ENCODE measurements at regions not wholly inside any gene's neighbourhood (a gene's known extent, or its start where the extent isn't known, plus 50 kb on each side); places are given as distances from the start of the nearest gene placed in this dataset.
A peak's percentile ranks its signal among the peaks of the same experiment; 100 is the strongest.

DNA sequence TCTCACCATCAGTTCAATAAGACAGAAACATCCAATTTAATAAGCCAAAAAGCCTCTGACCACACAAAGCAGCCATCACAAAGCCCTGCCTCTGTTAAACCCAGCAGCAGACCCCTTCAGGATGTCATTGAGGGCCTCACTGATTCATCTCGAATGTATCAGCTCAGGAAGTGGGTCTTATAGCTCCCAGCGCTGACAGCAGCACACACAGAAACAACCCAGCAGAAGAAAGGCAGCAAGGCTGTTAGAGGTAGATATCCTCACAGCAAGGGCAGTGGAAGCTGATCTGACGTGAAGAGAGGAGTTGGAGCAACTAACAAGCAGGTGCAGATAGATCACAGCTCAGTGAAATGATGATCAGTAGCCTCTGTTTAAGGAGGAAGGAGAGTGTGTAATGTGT is 86.2 kb upstream of the NCAM1 start:
- H3K27ac ChIP-seq (ENCODE audit: low read depth, low read length) = no peak overlapping the region

DNA sequence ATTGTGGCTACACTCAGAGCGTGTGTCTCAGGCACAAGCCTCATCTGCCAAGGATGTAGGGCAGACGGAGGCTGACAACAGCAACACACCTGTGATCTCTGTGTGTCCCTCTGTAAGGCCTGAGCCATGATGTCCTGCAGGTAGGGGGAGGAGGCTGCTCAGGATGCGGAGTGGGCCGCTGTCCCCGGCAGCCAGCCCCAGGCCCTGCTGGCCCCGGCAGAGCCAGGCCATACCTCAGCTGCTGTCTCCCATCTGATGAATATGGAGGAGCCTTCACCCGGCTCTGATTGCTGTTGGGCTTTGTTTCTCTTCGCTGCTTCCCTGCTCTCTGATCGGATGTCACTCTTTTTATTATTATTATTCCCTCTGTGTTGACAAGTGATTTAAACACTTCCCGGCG is 83.6 kb upstream of the NCAM1 start:
- no peak overlapping the region for H3K4me3 ChIP-seq (ENCODE audit: low read depth, low read length)
- no peaks in the 10 kb centered on the region for H3K27me3 ChIP-seq (ENCODE audit: control insufficient read depth, insufficient read depth, low read length)
- no peak overlapping the region for H3K9ac ChIP-seq (ENCODE audit: low read depth, low read length)
- peaks cover 5% of the 10 kb centered on the region for H3K4me1 ChIP-seq (ENCODE audit: control insufficient read depth, insufficient read depth, low read length)
- no peaks in the 10 kb centered on the region for H3K9me3 ChIP-seq (ENCODE audit: control insufficient read depth, insufficient read depth, low read length)
- H3K36me3 ChIP-seq (ENCODE audit: control insufficient read depth, insufficient read depth, low read length) = no peaks in the 10 kb centered on the region
- H3K27ac ChIP-seq (ENCODE audit: low read depth, low read length) = no peak overlapping the region

More for the DNA sequence above, 86.2 kb upstream of the NCAM1 start:
- Histone ChIP-seq H3K4me1 (ENCODE audit: control insufficient read depth, insufficient read depth, low read length) (peaks cover 5% of the 10 kb centered on the region), H3K27me3 (ENCODE audit: control insufficient read depth, insufficient read depth, low read length) (no peaks in the 10 kb centered on the region), H3K9ac (ENCODE audit: low read depth, low read length) (no peak overlapping the region), H3K9me3 (ENCODE audit: control insufficient read depth, insufficient read depth, low read length) (no peaks in the 10 kb centered on the region), H3K36me3 (ENCODE audit: control insufficient read depth, insufficient read depth, low read length) (no peaks in the 10 kb centered on the region), H3K4me3 (ENCODE audit: low read depth, low read length) (no peak overlapping the region)

GRCh38 chr11:112878033-112878601 is 83.1 kb upstream of the NCAM1 start:
- Histone ChIP-seq H3K4me1 (ENCODE audit: control insufficient read depth, insufficient read depth, low read length) (peaks cover 5% of the 10 kb centered on the region), H3K27ac (ENCODE audit: low read depth, low read length) (no peak overlapping the region), H3K36me3 (ENCODE audit: control insufficient read depth, insufficient read depth, low read length) (no peaks in the 10 kb centered on the region), H3K9ac (ENCODE audit: low read depth, low read length) (no peak overlapping the region), H3K4me3 (ENCODE audit: low read depth, low read length) (no peak overlapping the region), H3K27me3 (ENCODE audit: control insufficient read depth, insufficient read depth, low read length) (no peaks in the 10 kb centered on the region), H3K9me3 (ENCODE audit: control insufficient read depth, insufficient read depth, low read length) (no peaks in the 10 kb centered on the region)

DNA sequence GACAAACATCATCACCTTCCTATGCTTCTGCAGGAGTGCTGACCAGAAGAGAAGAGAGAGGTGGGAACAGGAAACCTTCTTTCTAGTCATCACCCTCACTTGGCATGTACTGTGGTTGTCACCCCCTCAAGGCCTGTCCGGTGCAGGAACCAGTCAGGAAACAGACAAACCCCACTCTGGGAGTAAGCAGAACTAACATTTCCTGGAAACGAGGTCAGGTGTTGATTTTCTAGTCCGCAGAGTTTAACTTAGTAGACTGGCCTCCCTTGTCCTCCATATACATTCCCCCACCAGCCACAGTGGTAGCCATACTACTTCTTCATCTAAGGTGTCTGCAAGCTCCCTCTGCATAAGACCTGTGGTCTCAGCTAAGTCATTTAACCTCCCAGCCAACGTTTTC is 80.7 kb upstream of the NCAM1 start:
- Histone ChIP-seq H3K9ac (ENCODE audit: low read depth, low read length) (no peak overlapping the region), H3K4me3 (ENCODE audit: low read depth, low read length) (no peak overlapping the region), H3K36me3 (ENCODE audit: control insufficient read depth, insufficient read depth, low read length) (no peaks in the 10 kb centered on the region), H3K9me3 (ENCODE audit: control insufficient read depth, insufficient read depth, low read length) (no peaks in the 10 kb centered on the region), H3K27ac (ENCODE audit: low read depth, low read length) (no peak overlapping the region), H3K27me3 (ENCODE audit: control insufficient read depth, insufficient read depth, low read length) (no peaks in the 10 kb centered on the region), H3K4me1 (ENCODE audit: control insufficient read depth, insufficient read depth, low read length) (peaks cover 5% of the 10 kb centered on the region)

GRCh38 chr11:112881461-112881860 is 79.8 kb upstream of the NCAM1 start:
- Histone ChIP-seq H3K9me3 (ENCODE audit: control insufficient read depth, insufficient read depth, low read length) (no peaks in the 10 kb centered on the region), H3K36me3 (ENCODE audit: control insufficient read depth, insufficient read depth, low read length) (no peaks in the 10 kb centered on the region), H3K27ac (ENCODE audit: low read depth, low read length) (no peak overlapping the region), H3K4me1 (ENCODE audit: control insufficient read depth, insufficient read depth, low read length) (peaks cover 5% of the 10 kb centered on the region), H3K4me3 (ENCODE audit: low read depth, low read length) (peak overlapping the region; percentile 41), H3K9ac (ENCODE audit: low read depth, low read length) (no peak overlapping the region), H3K27me3 (ENCODE audit: control insufficient read depth, insufficient read depth, low read length) (no peaks in the 10 kb centered on the region)

GRCh38 chr11:112882494-112883381 is 78.5 kb upstream of the NCAM1 start:
- Histone ChIP-seq H3K36me3 (ENCODE audit: control insufficient read depth, insufficient read depth, low read length) (no peaks in the 10 kb centered on the region), H3K27ac (ENCODE audit: low read depth, low read length) (no peak overlapping the region), H3K4me3 (ENCODE audit: low read depth, low read length) (no peak overlapping the region), H3K27me3 (ENCODE audit: control insufficient read depth, insufficient read depth, low read length) (no peaks in the 10 kb centered on the region), H3K4me1 (ENCODE audit: control insufficient read depth, insufficient read depth, low read length) (no peaks in the 10 kb centered on the region), H3K9ac (ENCODE audit: low read depth, low read length) (no peak overlapping the region), H3K9me3 (ENCODE audit: control insufficient read depth, insufficient read depth, low read length) (no peaks in the 10 kb centered on the region)

DNA sequence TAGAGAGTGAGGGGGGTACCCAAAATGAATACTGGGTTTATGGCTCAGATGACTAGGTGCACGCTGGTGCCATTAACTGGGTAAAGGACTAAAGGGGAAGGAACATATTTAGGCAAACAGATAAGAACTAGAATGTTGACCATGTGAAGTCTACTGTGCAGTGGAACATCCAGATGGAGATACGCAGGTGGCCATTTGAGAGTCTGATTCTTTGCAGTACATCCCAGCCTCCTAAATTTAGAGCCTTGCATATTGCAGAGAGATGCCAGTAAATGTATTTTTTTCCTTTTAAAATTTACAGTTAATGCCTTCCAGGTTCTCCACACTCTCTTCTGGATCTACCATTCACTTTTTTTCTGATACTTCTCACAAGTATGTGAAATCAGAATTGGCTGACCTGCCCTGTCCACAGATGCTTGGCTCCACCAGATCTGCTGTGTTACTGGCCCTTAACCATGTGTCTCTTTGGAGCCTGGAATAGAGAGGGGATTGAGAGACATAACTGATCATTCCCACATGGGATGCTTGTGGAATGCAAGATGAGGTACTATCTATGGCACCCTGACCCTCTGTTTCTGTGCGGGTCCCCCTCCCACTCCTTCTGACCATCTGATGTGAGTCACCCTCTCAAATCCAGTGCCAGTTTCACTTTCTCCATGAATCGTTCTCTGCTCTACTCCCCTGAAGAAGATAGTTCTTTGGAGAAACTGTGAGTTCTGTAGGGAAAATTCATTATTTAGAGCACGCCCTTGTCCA is 77.0 kb upstream of the NCAM1 start:
- no peaks in the 10 kb centered on the region for H3K4me1 ChIP-seq (ENCODE audit: control insufficient read depth, insufficient read depth, low read length)
- H3K27me3 ChIP-seq (ENCODE audit: control insufficient read depth, insufficient read depth, low read length) = no peaks in the 10 kb centered on the region
- no peak overlapping the region for H3K4me3 ChIP-seq (ENCODE audit: low read depth, low read length)
- H3K27ac ChIP-seq (ENCODE audit: low read depth, low read length) = no peak overlapping the region
- no peaks in the 10 kb centered on the region for H3K36me3 ChIP-seq (ENCODE audit: control insufficient read depth, insufficient read depth, low read length)
- H3K9ac ChIP-seq (ENCODE audit: low read depth, low read length) = no peak overlapping the region
- no peaks in the 10 kb centered on the region for H3K9me3 ChIP-seq (ENCODE audit: control insufficient read depth, insufficient read depth, low read length)

- Histone ChIP-seq H3K9me3 (ENCODE audit: control insufficient read depth, insufficient read depth, low read length) (no peaks in the 10 kb centered on the region), H3K27ac (ENCODE audit: low read depth, low read length) (no peak overlapping the region), H3K9ac (ENCODE audit: low read depth, low read length) (no peak overlapping the region), H3K4me3 (ENCODE audit: low read depth, low read length) (no peak overlapping the region), H3K36me3 (ENCODE audit: control insufficient read depth, insufficient read depth, low read length) (no peaks in the 10 kb centered on the region), H3K4me1 (ENCODE audit: control insufficient read depth, insufficient read depth, low read length) (no peaks in the 10 kb centered on the region), H3K27me3 (ENCODE audit: control insufficient read depth, insufficient read depth, low read length) (no peaks in the 10 kb centered on the region)
Observed at GRCh38 chr11:112885744-112886433, 75.3 kb upstream of the NCAM1 start.

DNA sequence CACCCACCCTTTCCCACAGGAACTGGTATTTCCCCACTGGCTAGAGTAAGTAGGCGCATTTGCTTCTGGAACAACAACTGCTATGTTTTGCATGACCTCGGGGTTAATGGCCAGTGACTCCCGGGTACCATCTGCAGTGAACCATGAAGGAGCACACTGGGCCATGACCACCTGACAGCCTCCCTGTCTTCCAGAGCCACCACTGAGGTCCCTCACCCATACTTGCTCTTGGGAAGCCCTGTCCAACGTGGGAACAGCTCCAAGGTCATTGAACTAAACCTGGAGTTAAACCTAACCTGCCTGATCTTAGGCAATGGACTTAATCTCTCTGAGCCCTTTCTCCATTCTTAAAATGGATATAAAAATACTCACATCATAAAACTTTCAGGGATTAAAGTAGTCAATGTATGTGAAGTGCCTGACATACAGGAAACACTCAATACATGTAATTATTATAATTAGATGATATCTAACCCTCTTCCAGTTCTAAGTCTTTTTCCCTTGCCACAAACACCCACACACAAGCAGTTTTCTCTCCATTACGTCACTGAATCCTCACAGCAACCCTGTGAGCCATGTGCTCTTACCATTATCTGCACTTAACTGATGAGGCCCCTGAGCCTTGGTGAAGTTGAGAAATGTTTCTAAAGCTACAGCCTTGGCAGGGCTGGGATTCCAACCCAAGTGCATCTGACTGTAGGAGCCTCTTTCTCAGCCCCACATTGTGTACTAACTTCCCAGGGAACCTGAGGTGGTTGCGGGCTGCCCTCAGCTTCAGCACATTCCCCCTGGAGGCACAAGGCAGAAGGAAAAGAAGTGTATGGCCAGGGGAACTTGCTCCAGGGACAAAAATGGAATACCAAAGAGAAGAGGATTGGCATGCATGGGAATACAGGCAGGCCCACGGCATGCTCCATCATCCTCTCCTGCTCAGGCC is 74.5 kb upstream of the NCAM1 start:
- Histone ChIP-seq H3K27ac (ENCODE audit: low read depth, low read length) (no peak overlapping the region), H3K4me3 (ENCODE audit: low read depth, low read length) (no peak overlapping the region), H3K4me1 (ENCODE audit: control insufficient read depth, insufficient read depth, low read length) (no peaks in the 10 kb centered on the region), H3K9ac (ENCODE audit: low read depth, low read length) (no peak overlapping the region), H3K36me3 (ENCODE audit: control insufficient read depth, insufficient read depth, low read length) (no peaks in the 10 kb centered on the region), H3K9me3 (ENCODE audit: control insufficient read depth, insufficient read depth, low read length) (no peaks in the 10 kb centered on the region), H3K27me3 (ENCODE audit: control insufficient read depth, insufficient read depth, low read length) (no peaks in the 10 kb centered on the region)

DNA sequence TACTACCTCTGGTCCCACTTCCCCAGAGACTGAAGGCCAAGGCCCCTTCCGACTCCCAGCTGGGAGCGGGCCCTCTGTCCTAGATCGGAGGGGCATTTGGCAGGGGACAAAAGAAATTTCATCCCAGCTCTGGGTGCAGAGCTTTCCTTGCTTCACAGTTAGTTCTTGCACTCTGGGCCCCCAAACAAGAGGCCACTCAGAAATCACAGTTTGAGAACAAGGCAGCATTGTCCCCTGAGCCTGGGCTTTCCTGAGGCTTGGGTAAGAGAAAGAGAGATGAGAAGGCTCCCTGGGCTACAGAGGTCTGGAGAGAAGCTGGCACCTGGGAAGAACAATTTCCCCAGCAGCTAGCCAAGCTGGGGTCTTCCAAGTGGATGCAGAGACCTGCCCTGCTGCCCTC is 71.8 kb upstream of the NCAM1 start:
- no peaks in the 10 kb centered on the region for H3K4me1 ChIP-seq (ENCODE audit: control insufficient read depth, insufficient read depth, low read length)
- no peak overlapping the region for H3K27ac ChIP-seq (ENCODE audit: low read depth, low read length)
- H3K9ac ChIP-seq (ENCODE audit: low read depth, low read length) = no peak overlapping the region
- no peaks in the 10 kb centered on the region for H3K27me3 ChIP-seq (ENCODE audit: control insufficient read depth, insufficient read depth, low read length)
- H3K9me3 ChIP-seq (ENCODE audit: control insufficient read depth, insufficient read depth, low read length) = no peaks in the 10 kb centered on the region
- H3K4me3 ChIP-seq (ENCODE audit: low read depth, low read length) = no peak overlapping the region
- no peaks in the 10 kb centered on the region for H3K36me3 ChIP-seq (ENCODE audit: control insufficient read depth, insufficient read depth, low read length)
